ENCODE measurements at regions not wholly inside any gene's neighbourhood (a gene's known extent, or its start where the extent isn't known, plus 50 kb on each side); places are given as distances from the start of the nearest gene placed in this dataset.

DNA sequence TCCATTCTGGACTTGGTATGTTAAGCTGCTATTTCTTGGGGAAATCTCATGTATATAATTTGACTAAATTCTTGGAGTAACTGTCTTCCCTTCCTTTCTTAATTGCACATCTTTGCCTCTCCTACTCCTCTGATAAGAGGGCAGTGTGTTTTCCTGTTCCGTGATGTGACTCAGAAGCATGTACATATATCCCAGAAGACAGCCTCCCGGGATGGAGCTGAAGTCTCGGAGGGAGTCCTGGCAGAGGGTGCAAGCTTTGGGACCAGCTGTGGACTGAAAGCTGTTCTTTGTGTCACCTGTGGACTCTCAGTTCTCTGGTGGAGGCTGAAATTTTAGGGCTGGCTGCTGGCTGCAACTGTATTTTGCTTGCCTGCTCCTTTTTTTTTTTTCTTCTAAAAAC, 54.7 kb upstream of the MGAT5 start:
- peaks cover 28% of the 10 kb centered on the region for H3K4me1 ChIP-seq (ENCODE audit: control insufficient read depth, insufficient read depth, low read length)
- no peaks in the 10 kb centered on the region for H3K27me3 ChIP-seq (replicated peaks in 1 of 2; ENCODE audit: control insufficient read depth in 2 of 2, insufficient read depth in 2 of 2, low read length in 1 of 2)
- in situ Hi-C loops (cut with MboI): no loop called here
- no peak overlapping the region for H2AFZ ChIP-seq (ENCODE audit: control insufficient read depth, low read depth, low read length)
- no peak overlapping the region for H3K4me2 ChIP-seq (ENCODE audit: control insufficient read depth, insufficient read depth)
- H3K4me3 ChIP-seq: no peak overlapping the region
- peaks cover 0 to 4% of the 10 kb centered on the region in 2 experiments; a peak in 1 of 4 replicates for H3K36me3 ChIP-seq (ENCODE audit: control insufficient read depth in 2 of 2, insufficient read depth in 2 of 2, low read length in 1 of 2)
- H3K27ac ChIP-seq (ENCODE audit: control insufficient read depth, insufficient read depth): no peak overlapping the region
- intact Hi-C loops (cut with micrococcal nuclease; ENCODE audit: unreplicated experiment): no loop called here
- H3K9me3 ChIP-seq (replicated peaks; ENCODE audit: control insufficient read depth, insufficient read depth, low read length): no peaks in the 10 kb centered on the region
- CTCF ChIA-PET: interaction anchor here (0.7 to 4.5 kb wide), 4 partner anchors 8 to 72 kb away, joined by 3 to 53 read pairs (median 4); no protein-coding TSS in a partner anchor
- H4K20me1 ChIP-seq (ENCODE audit: control insufficient read depth, insufficient read depth): no peaks in the 10 kb centered on the region; the same call in 1 of the 2 replicates
- no peak overlapping the region for H3K9ac ChIP-seq (ENCODE audit: control insufficient read depth, insufficient read depth, low read length)
- H3K79me2 ChIP-seq (ENCODE audit: control insufficient read depth, insufficient read depth, low read length): peaks cover 84% of the 10 kb centered on the region
- SMC1A ChIA-PET (ENCODE audit: uncharacterized antibody, unreplicated experiment): interaction anchor here (0.6 to 4.1 kb wide), 9 partner anchors 8 to 212 kb away, joined by 3 to 25 read pairs (median 4); no protein-coding TSS in a partner anchor
- TF ChIP-seq SUPT20H (IDR thresholded peaks at IDR 0.05; ENCODE audit: borderline replicate concordance, control insufficient read depth, low read depth, low read length): no peak
- no peak for TF ChIP-seq SP1 (IDR thresholded peaks at IDR 0.05; ENCODE audit: low read depth, low read length)
- TF ChIP-seq YY1 (IDR thresholded peaks at IDR 0.05; ENCODE audit: low read depth, low read length): no peak
- TF ChIP-seq, protein P1, sequence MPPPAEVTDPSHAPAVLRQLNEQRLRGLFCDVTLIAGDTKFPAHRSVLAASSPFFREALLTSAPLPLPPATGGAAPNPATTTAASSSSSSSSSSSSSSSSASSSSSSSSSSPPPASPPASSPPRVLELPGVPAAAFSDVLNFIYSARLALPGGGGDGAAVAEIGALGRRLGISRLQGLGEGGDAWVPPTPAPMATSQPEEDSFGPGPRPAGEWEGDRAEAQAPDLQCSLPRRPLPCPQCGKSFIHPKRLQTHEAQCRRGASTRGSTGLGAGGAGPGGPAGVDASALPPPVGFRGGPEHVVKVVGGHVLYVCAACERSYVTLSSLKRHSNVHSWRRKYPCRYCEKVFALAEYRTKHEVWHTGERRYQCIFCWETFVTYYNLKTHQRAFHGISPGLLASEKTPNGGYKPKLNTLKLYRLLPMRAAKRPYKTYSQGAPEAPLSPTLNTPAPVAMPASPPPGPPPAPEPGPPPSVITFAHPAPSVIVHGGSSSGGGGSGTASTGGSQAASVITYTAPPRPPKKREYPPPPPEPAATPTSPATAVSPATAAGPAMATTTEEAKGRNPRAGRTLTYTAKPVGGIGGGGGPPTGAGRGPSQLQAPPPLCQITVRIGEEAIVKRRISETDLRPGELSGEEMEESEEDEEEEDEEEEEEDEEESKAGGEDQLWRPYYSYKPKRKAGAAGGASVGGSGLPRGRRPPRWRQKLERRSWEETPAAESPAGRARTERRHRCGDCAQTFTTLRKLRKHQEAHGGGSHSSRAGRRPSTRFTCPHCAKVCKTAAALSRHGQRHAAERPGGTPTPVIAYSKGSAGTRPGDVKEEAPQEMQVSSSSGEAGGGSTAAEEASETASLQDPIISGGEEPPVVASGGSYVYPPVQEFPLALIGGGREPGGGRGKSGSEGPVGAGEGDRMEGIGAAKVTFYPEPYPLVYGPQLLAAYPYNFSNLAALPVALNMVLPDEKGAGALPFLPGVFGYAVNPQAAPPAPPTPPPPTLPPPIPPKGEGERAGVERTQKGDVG (CRISPR knock-in tag; IDR thresholded peaks at IDR 0.05): no peak
- TF ChIP-seq, protein P2, sequence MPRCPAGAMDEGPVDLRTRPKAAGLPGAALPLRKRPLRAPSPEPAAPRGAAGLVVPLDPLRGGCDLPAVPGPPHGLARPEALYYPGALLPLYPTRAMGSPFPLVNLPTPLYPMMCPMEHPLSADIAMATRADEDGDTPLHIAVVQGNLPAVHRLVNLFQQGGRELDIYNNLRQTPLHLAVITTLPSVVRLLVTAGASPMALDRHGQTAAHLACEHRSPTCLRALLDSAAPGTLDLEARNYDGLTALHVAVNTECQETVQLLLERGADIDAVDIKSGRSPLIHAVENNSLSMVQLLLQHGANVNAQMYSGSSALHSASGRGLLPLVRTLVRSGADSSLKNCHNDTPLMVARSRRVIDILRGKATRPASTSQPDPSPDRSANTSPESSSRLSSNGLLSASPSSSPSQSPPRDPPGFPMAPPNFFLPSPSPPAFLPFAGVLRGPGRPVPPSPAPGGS (IDR thresholded peaks at IDR 0.05; ENCODE audit: borderline replicate concordance, insufficient read depth, low read depth, low read length, poor library complexity, severe bottlenecking): no peak
- TF ChIP-seq, protein P3, sequence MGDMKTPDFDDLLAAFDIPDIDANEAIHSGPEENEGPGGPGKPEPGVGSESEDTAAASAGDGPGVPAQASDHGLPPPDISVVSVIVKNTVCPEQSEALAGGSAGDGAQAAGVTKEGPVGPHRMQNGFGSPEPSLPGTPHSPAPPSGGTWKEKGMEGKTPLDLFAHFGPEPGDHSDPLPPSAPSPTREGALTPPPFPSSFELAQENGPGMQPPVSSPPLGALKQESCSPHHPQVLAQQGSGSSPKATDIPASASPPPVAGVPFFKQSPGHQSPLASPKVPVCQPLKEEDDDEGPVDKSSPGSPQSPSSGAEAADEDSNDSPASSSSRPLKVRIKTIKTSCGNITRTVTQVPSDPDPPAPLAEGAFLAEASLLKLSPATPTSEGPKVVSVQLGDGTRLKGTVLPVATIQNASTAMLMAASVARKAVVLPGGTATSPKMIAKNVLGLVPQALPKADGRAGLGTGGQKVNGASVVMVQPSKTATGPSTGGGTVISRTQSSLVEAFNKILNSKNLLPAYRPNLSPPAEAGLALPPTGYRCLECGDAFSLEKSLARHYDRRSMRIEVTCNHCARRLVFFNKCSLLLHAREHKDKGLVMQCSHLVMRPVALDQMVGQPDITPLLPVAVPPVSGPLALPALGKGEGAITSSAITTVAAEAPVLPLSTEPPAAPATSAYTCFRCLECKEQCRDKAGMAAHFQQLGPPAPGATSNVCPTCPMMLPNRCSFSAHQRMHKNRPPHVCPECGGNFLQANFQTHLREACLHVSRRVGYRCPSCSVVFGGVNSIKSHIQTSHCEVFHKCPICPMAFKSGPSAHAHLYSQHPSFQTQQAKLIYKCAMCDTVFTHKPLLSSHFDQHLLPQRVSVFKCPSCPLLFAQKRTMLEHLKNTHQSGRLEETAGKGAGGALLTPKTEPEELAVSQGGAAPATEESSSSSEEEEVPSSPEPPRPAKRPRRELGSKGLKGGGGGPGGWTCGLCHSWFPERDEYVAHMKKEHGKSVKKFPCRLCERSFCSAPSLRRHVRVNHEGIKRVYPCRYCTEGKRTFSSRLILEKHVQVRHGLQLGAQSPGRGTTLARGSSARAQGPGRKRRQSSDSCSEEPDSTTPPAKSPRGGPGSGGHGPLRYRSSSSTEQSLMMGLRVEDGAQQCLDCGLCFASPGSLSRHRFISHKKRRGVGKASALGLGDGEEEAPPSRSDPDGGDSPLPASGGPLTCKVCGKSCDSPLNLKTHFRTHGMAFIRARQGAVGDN (IDR thresholded peaks at IDR 0.05): no peak
- TF ChIP-seq BACH1 (IDR thresholded peaks at IDR 0.05; ENCODE audit: borderline replicate concordance): no peak
- TF ChIP-seq, protein P4, sequence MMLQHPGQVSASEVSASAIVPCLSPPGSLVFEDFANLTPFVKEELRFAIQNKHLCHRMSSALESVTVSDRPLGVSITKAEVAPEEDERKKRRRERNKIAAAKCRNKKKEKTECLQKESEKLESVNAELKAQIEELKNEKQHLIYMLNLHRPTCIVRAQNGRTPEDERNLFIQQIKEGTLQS (IDR thresholded peaks at IDR 0.05; ENCODE audit: borderline replicate concordance, extremely low read depth, low read depth, low read length): no peak
- TF ChIP-seq POLR2AphosphoS2 (IDR thresholded peaks at IDR 0.05; ENCODE audit: low read depth, low read length): no peak
- no peak for ATAC-seq
- no peak for FAIRE-seq
- WGBS (ENCODE audit: insufficient coverage, insufficient replicate concordance, low lambda C conversion rate, missing lambda C conversion rate): 100% methylated on average over 3 of the region's 3 CpGs
- RAD21 ChIA-PET (ENCODE audit: unreplicated experiment): interaction anchor here (0.9 to 2.7 kb wide), 4 partner anchors 8 to 315 kb away, joined by 3 to 13 read pairs (median 8); no protein-coding TSS in a partner anchor
- POLR2A ChIA-PET: no interaction called here
- BruUV-seq (replicated peaks): no TSS peak
- no peak for DNase-seq (ENCODE audit: low read depth, low spot score)

Measured in GM12878 (cell line).